ENCODE measurements at regions not wholly inside any gene's neighbourhood (a gene's known extent, or its start where the extent isn't known, plus 50 kb on each side); places are given as distances from the start of the nearest gene placed in this dataset.

DNA sequence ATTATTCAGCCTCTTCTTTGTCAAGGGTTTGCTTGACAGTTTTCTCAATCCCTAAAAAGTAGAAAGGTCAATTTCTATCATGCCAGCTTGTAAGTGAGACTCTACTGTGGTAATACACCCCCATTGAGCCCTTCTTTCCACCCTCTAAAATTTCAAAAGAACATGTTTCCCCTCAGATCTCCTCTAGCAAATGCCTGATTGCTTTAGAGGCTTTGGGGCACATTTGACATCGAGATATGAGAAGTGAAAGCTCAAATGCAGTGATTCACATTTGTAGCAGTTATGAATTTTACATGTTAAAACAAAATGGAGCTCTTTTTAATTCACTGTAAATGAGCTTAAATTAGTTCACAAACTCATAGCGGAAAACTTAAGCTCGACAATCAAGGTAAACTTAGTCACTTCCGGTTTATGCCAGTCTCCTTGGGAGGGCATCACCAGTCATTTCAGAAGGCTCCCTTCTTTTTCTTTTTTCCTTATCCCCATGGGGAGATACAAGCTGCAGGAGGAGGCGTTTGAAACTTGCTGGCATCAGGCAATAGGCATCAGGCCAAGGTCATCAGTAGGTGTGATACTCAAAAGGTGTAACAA, 55.3 kb upstream of the ADO start:
- DNase-seq = no peak
